ENCODE measurements at regions not wholly inside any gene's neighbourhood (a gene's known extent, or its start where the extent isn't known, plus 50 kb on each side); places are given as distances from the start of the nearest gene placed in this dataset.

DNA sequence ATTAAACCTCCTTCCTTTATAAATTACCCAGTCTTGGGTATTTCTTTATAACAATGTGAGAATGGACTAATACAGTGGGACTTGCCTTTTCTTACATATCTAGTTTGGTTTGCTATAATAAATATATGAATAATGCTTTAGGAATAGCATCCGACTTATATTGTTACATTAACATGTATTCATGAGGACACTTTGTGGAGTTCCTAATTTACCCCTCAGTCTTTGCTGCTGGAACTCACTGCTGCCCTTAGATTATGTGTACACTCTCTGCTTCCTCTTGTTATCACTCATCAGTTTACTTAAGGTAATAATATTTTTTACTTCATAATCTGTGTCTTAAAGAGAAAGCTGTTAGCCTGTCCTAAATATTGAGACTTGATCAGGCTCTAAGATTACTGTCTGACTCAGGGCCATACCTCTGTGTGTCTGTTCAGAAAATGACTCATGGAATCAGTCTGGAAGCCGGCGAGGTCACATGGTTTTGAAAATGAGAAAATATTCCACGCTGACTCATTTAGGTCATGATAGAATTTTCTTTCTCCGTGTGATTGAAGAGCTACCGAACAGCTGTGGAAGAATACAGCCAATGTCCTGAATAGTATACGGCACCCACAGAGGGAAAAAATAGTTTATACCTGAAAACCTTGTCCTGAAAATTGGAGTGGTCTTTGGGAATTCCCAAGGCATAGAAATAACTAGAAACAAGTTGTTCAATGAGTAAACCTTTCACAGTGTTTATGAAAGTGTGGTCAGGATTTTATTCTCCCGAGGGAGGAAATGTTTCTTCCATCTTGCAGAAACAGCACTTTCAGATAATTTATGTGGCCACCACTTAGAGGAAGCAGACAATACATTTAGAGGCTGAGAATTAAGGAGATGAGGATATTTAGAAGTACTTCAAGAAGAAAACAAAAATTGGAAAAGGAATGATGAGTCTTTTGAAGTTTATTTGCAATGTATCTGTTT, 156.4 kb downstream of the DSEL start:
- Histone ChIP-seq H2AFZ (no peak overlapping the region), H3K9me3 (ENCODE audit: control insufficient read depth, low read length) (no peaks in the 10 kb centered on the region), H3K4me3 (ENCODE audit: low read depth, low read length) (no peak overlapping the region), H3K27me3 (ENCODE audit: control insufficient read depth, insufficient read depth, low read length) (no peaks in the 10 kb centered on the region), H3K27ac (no peak overlapping the region), H3K79me2 (no peaks in the 10 kb centered on the region), H3K9ac (no peak overlapping the region), H3K4me1 (no peaks in the 10 kb centered on the region), H3K36me3 (ENCODE audit: control insufficient read depth, insufficient read depth, low read length) (no peaks in the 10 kb centered on the region), H3K4me2 (ENCODE audit: low read length) (no peak overlapping the region)
- no peak for TF ChIP-seq CTCF (IDR thresholded peaks at IDR 0.05)

DNA sequence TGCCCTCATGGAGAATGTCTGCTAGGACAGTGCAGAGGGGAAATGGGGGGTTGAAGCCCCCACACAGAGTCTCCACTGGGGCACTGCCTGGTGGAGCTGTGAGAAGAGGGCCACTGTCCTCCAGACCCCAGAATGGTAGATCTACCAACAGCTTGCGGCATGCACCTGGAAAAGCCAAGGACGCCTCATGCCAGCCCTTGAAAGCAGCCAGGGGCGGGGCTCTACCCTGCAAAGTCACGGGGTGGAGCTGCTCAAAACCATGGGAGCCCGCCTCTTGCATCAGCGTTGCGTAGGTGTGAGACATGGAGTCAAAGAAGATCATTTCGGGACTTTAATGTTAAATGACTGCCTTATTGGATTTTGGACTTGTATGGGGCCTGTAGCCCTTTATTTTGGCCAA, 157.6 kb downstream of the DSEL start:
- Histone ChIP-seq H2AFZ (no peak overlapping the region), H3K79me2 (no peaks in the 10 kb centered on the region), H3K9ac (no peak overlapping the region), H3K4me2 (ENCODE audit: low read length) (no peak overlapping the region), H3K9me3 (ENCODE audit: control insufficient read depth, low read length) (no peaks in the 10 kb centered on the region), H3K4me1 (no peaks in the 10 kb centered on the region), H3K36me3 (ENCODE audit: control insufficient read depth, insufficient read depth, low read length) (no peaks in the 10 kb centered on the region), H3K27me3 (ENCODE audit: control insufficient read depth, insufficient read depth, low read length) (no peaks in the 10 kb centered on the region), H3K27ac (no peak overlapping the region), H3K4me3 (ENCODE audit: low read depth, low read length) (no peak overlapping the region)
- no peak for TF ChIP-seq CTCF (IDR thresholded peaks at IDR 0.05)

GRCh38 chr18:67354692-67355091, 161.8 kb downstream of the DSEL start:
- Histone ChIP-seq H3K4me2 (ENCODE audit: low read length) (no peak overlapping the region), H3K79me2 (no peaks in the 10 kb centered on the region), H2AFZ (no peak overlapping the region), H3K9ac (no peak overlapping the region), H3K36me3 (ENCODE audit: control insufficient read depth, insufficient read depth, low read length) (no peaks in the 10 kb centered on the region), H3K4me1 (no peaks in the 10 kb centered on the region), H3K27ac (no peak overlapping the region), H3K4me3 (ENCODE audit: low read depth, low read length) (no peak overlapping the region), H3K27me3 (ENCODE audit: control insufficient read depth, insufficient read depth, low read length) (no peaks in the 10 kb centered on the region), H3K9me3 (ENCODE audit: control insufficient read depth, low read length) (no peaks in the 10 kb centered on the region)
- TF ChIP-seq CTCF (IDR thresholded peaks at IDR 0.05): no peak

DNA sequence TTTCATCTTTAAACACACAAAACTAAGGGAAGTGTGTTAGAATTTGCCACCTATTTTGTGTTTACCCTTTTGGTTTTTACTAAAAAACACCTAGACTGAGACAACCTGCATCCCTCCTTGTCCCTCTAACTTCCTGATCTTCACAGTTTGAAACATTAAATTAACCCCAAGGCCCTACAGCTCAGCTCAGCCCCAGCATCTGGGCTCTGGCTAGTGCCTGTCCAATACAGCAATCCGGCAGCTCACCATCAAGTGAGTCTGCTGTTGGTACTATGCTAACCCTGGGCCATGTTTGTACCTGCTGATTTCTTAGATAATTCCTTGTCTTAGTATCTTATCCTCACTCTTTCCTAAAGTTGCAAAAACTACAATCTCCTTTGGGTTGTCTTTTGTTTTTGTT, 162.4 kb downstream of the DSEL start:
- no peak overlapping the region for H3K9ac ChIP-seq
- no peak overlapping the region for H3K27ac ChIP-seq
- H2AFZ ChIP-seq: no peak overlapping the region
- H3K36me3 ChIP-seq (ENCODE audit: control insufficient read depth, insufficient read depth, low read length): no peaks in the 10 kb centered on the region
- H3K79me2 ChIP-seq: no peaks in the 10 kb centered on the region
- no peak for TF ChIP-seq CTCF (IDR thresholded peaks at IDR 0.05)
- H3K4me2 ChIP-seq (ENCODE audit: low read length): no peak overlapping the region
- no peaks in the 10 kb centered on the region for H3K9me3 ChIP-seq (ENCODE audit: control insufficient read depth, low read length)
- H3K27me3 ChIP-seq (ENCODE audit: control insufficient read depth, insufficient read depth, low read length): no peaks in the 10 kb centered on the region
- no peaks in the 10 kb centered on the region for H3K4me1 ChIP-seq
- no peak overlapping the region for H3K4me3 ChIP-seq (ENCODE audit: low read depth, low read length)

DNA sequence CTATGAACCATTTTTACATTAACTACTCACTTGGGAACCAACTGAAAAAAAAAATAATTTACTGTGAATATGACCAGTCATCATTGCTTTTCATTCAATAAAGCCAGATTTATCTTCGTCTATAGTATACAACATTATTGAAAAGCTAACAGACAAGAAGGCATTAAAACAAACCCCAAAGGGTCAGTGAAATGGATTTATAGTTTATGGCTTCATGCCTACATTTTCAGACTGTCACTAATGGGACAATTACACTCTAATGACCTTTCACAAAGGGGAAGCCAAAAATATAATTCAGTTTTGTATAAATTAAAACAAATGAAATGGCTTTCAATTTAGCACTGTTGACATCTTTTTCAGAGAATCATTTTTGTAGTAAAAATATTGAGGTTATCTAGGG, 169.1 kb downstream of the DSEL start:
- Histone ChIP-seq H3K36me3 (ENCODE audit: control insufficient read depth, insufficient read depth, low read length) (no peaks in the 10 kb centered on the region), H2AFZ (no peak overlapping the region), H3K4me3 (ENCODE audit: low read depth, low read length) (no peak overlapping the region), H3K4me1 (no peaks in the 10 kb centered on the region), H3K9me3 (ENCODE audit: control insufficient read depth, low read length) (no peaks in the 10 kb centered on the region), H3K27ac (no peak overlapping the region), H3K27me3 (ENCODE audit: control insufficient read depth, insufficient read depth, low read length) (no peaks in the 10 kb centered on the region), H3K9ac (no peak overlapping the region), H3K4me2 (ENCODE audit: low read length) (no peak overlapping the region), H3K79me2 (no peaks in the 10 kb centered on the region)
- TF ChIP-seq CTCF (IDR thresholded peaks at IDR 0.05): no peak
